ENCODE measurements at regions not wholly inside any gene's neighbourhood (a gene's known extent, or its start where the extent isn't known, plus 50 kb on each side); places are given as distances from the start of the nearest gene placed in this dataset.

GRCh38 chrX:46209037-46209436 is 336.2 kb downstream of the ZNF674 start:
- TF ChIP-seq CTCF (IDR thresholded peaks at IDR 0.05): no peak
- TF ChIP-seq POLR2A (IDR thresholded peaks at IDR 0.05): no peak
